NT2/D1 (cell line): ENCODE measurements at regions not wholly inside any gene's neighbourhood (a gene's known extent, or its start where the extent isn't known, plus 50 kb on each side); places are given as distances from the start of the nearest gene placed in this dataset.

Experiments used
- DNase-seq: peaks from one replicate; pipeline ENCODE4 v3.0.0-alpha.2; 2011; ENCODE audit warnings: low read depth, low spot score
- H3K27me3 ChIP-seq: 2 replicates; pipeline ENCODE4 v1.6.0; 2011; ENCODE audit warnings: mild to moderate bottlenecking; ENCODE audit not compliant: insufficient read length, insufficient read depth
- H3K36me3 ChIP-seq: 2 replicates; pipeline ENCODE4 v1.6.1; 2011; ENCODE audit warnings: mild to moderate bottlenecking, low read length, mixed read lengths; ENCODE audit not compliant: insufficient read depth, insufficient read length
- H3K4me1 ChIP-seq: 2 replicates; pipeline ENCODE4 v1.5.1; 2011; ENCODE audit not compliant: insufficient read depth, insufficient read length
- H3K4me3 ChIP-seq: 2 replicates; pipeline ENCODE4 v1.5.1; 2011; ENCODE audit warnings: low read depth; ENCODE audit not compliant: insufficient read length
- H3K9ac ChIP-seq: 2 replicates; pipeline ENCODE4 v1.6.0; 2011; ENCODE audit warnings: low read depth; ENCODE audit not compliant: insufficient read length
- H3K9me3 ChIP-seq: 2 replicates; pipeline ENCODE4 v1.5.1; 2011; ENCODE audit warnings: mild to moderate bottlenecking, low read length; ENCODE audit not compliant: insufficient read depth
- SUZ12 ChIP-seq: IDR thresholded peaks from 2 replicates; pipeline ENCODE4 v1.6.1; 2011; ENCODE audit not compliant: insufficient read length, insufficient read depth; ENCODE audit errors: extremely low read depth
- YY1 ChIP-seq: IDR thresholded peaks from 2 replicates; pipeline ENCODE4 v1.6.1; 2011; ENCODE audit not compliant: insufficient read length, insufficient read depth
- ZNF274 ChIP-seq: IDR thresholded peaks from 2 replicates; pipeline ENCODE4 v1.6.1; 2011; ENCODE audit warnings: mild to moderate bottlenecking, low read depth, low read length

DNA sequence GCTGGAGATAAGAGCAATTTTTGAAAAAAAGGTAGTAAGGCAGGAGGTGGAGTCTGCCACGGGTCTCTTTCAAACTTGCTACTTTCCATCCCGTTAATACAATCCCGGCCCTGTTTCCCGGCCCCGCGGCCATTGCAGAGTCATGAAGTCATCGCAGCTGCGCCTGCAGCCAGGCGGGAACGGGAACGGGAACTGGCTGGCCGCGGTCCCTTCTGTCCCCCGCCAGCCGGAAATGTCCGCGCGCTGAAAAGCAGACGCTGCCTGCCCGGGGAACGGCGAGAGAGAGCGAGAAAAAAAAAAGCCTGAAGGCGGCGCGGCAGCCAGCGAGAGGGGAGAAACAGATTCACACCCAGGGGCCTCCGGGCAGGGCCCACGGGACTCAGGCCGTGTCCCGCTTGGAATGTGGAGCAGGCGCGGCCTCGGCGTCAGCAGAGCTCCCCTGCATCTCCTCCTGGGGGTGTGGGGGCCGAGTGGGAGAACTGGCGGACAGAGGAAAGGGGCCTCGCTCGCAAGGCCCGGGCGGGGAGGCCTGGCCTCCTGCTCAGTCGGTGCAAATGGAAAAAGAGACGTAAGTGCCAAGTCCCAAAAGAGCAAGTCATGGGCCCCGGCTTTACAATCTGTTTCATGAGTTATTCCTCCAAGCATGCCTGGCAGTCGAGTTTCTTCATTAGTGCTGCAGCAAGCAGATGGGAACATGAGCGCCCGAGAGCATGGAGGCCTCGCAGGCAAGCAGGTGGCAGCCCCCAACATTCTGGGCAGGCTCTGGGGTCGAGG is 201.2 kb upstream of the GAS1 start:
- Histone ChIP-seq H3K4me1 (no peaks in the 10 kb centered on the region), H3K9me3 (peaks cover 8% of the 10 kb centered on the region; the same call in 1 of the 2 replicates), H3K9ac (peak overlapping the region; percentile 74), H3K27me3 (peaks cover 13% of the 10 kb centered on the region), H3K4me3 (peak overlapping the region; percentile 25), H3K36me3 (no peaks in the 10 kb centered on the region)
- TF ChIP-seq YY1 (no peak), ZNF274 (no peak), SUZ12 (no peak)
- peak; percentile 44 for DNase-seq

DNA sequence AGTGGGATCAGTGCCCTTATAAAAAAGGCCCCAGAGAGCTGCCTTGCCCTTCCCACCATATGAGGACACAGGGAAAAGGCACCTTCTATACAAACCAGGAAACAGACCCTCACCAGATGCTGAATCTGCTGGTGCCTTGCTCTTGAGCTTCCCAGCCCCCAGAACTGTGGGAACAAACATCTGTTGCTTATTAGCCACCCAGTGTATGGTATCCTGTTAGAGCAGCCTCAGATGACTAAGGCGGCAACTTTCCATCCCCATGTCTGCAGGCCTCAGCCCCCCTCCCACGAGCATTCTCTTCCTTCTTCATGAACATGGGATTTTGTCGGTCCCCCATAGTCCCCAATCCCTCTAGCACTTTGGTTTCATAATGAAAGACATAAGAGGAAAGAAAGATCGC is 202.5 kb upstream of the GAS1 start:
- Histone ChIP-seq H3K4me1 (no peaks in the 10 kb centered on the region), H3K36me3 (no peaks in the 10 kb centered on the region), H3K27me3 (peaks cover 13% of the 10 kb centered on the region), H3K9ac (no peak overlapping the region), H3K9me3 (peaks cover 8% of the 10 kb centered on the region; the same call in 1 of the 2 replicates), H3K4me3 (no peak overlapping the region)
- TF ChIP-seq ZNF274, result no peak
- no peak for TF ChIP-seq YY1
- no peak for TF ChIP-seq SUZ12
- DNase-seq, result no peak

DNA sequence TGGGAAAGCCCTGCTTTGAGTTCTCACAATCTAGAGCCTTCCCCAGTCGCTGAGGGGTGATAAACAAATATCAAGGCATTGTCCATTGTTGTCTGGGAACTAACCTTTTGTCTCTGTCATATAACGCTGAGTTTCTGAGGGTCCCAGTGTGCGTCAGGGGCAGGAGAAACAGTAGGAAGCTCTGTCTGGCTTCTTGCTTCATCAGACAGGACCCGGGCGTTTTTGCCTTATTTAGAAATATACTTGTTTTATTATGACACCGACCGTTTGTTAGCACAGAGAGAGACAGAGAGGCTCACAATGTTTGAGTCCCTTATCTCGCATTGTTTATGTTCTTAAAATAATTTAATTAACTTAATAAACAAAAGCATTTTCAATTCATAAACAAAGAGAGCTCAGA is 204.9 kb upstream of the GAS1 start:
- no peak for DNase-seq
- Histone ChIP-seq H3K27me3 (peaks cover 13% of the 10 kb centered on the region), H3K4me1 (no peaks in the 10 kb centered on the region), H3K9me3 (peaks cover 8% of the 10 kb centered on the region; the same call in 1 of the 2 replicates), H3K36me3 (no peaks in the 10 kb centered on the region), H3K4me3 (no peak overlapping the region), H3K9ac (no peak overlapping the region)
- TF ChIP-seq ZNF274 (no peak), SUZ12 (no peak), YY1 (no peak)

DNA sequence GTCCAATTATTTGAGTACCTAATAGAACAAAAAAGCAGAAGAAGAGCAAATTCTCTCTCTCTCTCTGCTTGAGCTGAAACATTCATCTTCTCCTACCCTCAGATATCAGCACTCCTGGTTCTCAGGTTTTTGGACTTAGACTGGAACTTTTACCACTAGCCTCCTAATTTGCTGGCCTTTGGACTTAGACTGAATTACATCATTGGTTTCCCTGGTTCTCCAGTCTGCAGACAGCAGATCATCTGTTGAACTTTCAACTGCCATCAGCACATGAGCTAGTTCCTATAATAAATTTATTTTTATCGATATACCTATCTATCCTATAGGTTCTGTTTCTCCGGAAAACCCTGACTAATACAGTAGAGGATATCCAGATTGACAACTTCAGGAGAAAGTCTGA is 208.9 kb upstream of the GAS1 start:
- TF ChIP-seq ZNF274, result no peak
- TF ChIP-seq SUZ12, result no peak
- TF ChIP-seq YY1, result no peak

DNA sequence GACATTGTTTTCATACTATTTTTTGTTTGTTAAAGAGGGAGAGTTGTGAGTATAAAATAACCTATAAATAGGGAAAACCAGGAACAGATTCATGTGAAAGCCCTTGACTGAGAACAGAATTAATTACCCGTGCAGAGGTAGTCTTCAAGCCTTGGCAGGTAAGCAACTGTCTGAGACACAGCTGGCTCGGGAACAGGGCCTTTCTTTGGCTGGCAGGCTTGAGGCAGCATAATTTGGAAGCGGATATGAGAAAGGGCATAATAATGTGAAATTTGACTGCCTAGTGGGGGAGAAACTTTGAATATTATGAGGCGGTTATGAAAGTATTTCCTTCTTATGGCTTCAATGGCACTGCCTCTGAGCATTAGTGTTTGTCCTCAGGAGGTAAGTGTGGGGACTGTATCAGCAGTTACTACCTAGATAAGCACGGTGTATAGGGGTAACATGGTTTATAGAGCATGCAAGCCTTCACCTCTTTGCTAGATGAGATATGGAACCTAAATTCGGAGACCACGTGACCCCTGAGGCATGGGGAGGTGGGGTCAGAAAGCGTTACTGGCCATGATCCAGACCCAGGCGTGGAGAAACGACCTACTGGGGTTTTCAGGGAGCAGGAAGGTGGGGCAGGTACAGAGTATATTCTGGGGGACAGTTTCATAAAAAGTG is 210.2 kb upstream of the GAS1 start:
- Histone ChIP-seq H3K4me1 (no peaks in the 10 kb centered on the region), H3K4me3 (no peak overlapping the region), H3K27me3 (no peaks in the 10 kb centered on the region), H3K9ac (no peak overlapping the region), H3K36me3 (no peaks in the 10 kb centered on the region), H3K9me3 (no peaks in the 10 kb centered on the region)
- no peak for TF ChIP-seq ZNF274
- no peak for TF ChIP-seq SUZ12
- no peak for TF ChIP-seq YY1
- DNase-seq, result no peak

More for the DNA sequence above, 208.9 kb upstream of the GAS1 start:
- Histone ChIP-seq H3K27me3 (no peaks in the 10 kb centered on the region), H3K9ac (no peak overlapping the region), H3K9me3 (no peaks in the 10 kb centered on the region), H3K36me3 (no peaks in the 10 kb centered on the region), H3K4me1 (no peaks in the 10 kb centered on the region), H3K4me3 (no peak overlapping the region)
- no peak for DNase-seq

DNA sequence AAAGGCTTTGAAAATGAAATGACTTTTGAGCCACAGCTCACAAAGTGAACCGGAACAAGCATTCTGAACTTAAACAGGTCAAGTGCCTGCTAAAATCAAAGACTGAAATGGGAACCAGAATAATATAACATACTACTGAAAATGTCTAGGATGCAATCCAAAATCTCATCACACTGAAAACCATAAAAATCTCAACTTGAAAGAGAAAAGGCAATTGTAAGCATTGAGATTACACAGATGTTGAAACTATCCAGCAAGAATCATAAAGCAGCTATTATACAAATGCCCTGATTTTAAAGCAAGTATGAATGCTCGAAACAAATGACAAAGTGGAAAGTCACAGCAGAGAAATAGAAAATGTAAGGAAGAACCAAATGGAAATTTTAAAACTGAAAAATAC is 211.5 kb upstream of the GAS1 start:
- H3K9me3 ChIP-seq, result no peaks in the 10 kb centered on the region
- no peak for DNase-seq
- H3K36me3 ChIP-seq, result no peaks in the 10 kb centered on the region
- no peaks in the 10 kb centered on the region for H3K27me3 ChIP-seq
- H3K4me1 ChIP-seq, result no peaks in the 10 kb centered on the region
- no peak overlapping the region for H3K9ac ChIP-seq
- no peak for TF ChIP-seq SUZ12
- no peak overlapping the region for H3K4me3 ChIP-seq

DNA sequence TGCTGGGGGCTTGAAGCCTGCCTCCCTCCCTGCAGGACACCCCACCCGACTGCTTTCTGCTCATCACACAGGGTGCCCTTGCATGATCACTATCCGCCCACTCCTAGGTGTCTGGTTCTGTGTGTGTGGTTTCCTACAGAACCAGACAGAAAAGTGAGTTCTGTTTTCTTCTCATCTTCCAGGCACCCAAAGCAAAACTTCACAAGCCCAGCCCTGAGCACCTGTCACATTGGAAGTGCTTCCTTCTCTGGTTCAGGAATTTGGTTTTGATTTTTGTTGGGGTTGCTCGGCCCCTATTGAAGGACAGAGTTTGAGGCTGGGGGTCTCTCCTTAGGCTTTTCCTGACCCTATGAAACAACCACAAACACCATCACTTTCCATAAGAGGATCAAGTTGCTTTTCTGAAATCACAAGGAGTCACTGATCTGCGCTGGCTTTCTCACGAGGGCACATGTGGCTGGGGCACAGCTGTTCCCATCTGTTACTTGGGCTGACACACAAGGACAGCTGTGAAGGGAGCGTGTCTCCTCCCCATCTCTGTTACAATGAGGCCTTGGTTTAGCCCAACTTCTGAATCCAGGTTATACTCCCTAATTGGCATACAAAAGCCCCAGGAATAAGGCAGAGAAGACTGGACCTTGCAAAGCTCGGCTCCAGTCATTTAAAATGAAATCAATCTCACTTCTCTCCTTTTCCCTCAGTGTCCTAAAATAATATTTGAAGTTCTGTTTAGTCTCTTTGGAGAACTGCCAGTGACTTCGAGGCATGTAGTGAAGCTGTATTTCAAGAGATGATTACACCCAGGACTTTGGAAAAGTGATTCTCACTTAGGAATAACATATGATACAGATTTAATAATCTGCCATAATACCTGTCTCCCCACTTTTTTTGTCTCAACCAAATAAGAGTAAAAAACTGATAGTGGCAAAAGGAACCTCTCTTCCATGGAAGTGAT is 213.1 kb upstream of the GAS1 start:
- H3K4me1 ChIP-seq, result no peaks in the 10 kb centered on the region
- H3K9me3 ChIP-seq, result no peaks in the 10 kb centered on the region
- no peaks in the 10 kb centered on the region for H3K27me3 ChIP-seq
- H3K9ac ChIP-seq, result no peak overlapping the region
- H3K4me3 ChIP-seq, result no peak overlapping the region
- no peak for TF ChIP-seq SUZ12
- TF ChIP-seq YY1, result no peak
- TF ChIP-seq ZNF274, result no peak
- no peak for DNase-seq
- no peaks in the 10 kb centered on the region for H3K36me3 ChIP-seq
